COLO829 (cell line): ENCODE measurements at regions not wholly inside any gene's neighbourhood (a gene's known extent, or its start where the extent isn't known, plus 50 kb on each side); places are given as distances from the start of the nearest gene placed in this dataset.
"Not testable (repeated sequence)": the region's sequence is repeated elsewhere in the genome, so short reads cannot be mapped to it uniquely, and the experiment has no call there.

Experiments
- DNase-seq: peaks from one replicate; pipeline ENCODE4 v3.0.0; 2012; ENCODE audit warnings: low spot score

DNA sequence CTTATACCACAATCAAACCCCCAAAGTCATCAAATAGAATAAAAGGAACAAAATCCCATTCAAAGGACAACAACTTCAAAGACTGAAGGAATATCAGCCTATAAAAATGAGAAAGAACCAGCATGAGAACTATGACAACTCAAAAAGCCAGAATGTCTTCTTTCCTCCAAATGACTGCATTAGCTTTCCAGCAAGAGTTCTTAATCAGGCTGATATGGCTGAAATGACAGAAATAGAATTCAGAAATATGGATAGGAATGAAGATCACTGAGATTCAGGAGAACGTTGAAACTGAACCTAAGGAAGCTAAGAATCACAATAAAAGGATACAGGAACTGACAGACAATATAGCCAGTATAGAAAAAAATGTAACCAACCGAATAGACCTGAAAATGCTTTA lies 109.5 kb downstream of the SINHCAF start:
- DNase-seq: no peak

GRCh38 chr12:31217356-31218130 lies 108.4 kb downstream of the SINHCAF start:
- no peak for DNase-seq

GRCh38 chr12:31218203-31219025 lies 107.5 kb downstream of the SINHCAF start:
- DNase-seq: no peak

GRCh38 chr12:31219521-31219920 lies 106.4 kb downstream of the SINHCAF start:
- no peak for DNase-seq

GRCh38 chr12:31220061-31220460 lies 105.9 kb downstream of the SINHCAF start:
- no peak for DNase-seq

GRCh38 chr12:31220633-31221550 lies 105.1 kb downstream of the SINHCAF start:
- DNase-seq: no peak

DNA sequence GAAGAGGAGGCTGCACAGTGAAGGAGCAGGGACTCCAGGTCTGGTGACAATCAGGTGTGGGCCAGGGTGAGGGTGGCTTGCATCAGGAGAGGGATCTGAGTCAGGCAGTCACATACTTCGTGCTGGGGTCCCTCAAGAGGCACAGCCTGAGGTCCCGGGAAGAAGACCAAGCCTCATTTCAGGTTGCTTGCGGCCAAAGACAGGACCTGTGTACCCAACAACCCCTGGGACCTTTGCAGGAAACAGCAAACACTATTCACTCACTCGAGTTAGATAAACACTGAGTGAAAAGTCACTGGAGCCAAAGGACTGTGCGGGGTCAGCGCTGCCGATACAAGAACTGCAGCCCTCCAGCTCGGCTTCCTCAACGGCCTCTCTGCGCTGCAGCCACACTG lies 104.4 kb downstream of the SINHCAF start:
- DNase-seq: no peak

DNA sequence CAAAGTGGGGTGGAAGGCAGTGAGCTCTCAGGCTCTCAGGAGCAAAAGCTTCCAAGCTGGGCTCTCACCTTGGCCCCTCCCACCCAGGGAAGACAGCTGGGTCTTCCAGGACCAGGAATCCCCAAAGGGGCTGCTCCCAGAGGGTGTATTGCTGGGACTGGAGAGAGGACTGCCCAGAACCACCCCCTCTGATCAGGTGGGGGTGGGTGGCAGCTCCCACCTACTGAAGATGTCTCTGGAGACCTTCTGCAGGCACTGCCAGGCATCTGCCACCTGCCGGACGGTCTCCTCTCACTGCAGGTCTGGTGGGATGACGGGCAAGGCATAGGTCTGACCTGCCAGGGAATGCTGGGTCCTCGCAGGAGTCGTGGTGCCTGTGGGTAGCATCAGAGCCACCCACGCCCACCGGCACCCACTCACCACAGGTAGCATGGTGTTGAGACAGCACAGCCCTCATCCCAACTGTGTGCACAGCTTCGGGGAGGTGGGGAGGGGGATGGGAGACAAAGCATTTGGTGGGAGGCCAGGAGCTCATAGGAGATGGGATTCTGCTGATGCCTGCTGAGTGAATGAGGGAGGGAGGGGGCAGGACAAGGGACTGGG lies 103.2 kb downstream of the SINHCAF start:
- no peak for DNase-seq

DNA sequence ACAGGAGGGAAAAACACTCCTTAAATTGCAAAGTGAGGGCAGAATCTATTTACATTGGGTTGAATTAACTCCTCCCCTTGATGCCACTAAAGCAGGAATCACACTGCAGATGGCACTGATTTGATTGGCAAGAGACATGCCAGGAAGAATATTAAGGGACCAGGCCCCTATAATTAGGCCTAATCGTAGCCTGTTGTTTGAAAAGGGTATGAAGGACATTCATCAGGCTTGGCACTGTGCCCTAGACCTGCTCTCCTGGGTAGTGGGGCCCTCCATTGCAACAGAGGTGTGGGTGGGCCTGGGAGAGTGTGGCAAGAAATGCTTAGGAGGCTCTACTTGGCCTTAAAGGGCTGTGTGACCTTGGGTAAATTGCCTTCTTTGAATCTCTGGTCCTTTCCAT lies 102.3 kb downstream of the SINHCAF start:
- DNase-seq: not testable (repeated sequence)

DNA sequence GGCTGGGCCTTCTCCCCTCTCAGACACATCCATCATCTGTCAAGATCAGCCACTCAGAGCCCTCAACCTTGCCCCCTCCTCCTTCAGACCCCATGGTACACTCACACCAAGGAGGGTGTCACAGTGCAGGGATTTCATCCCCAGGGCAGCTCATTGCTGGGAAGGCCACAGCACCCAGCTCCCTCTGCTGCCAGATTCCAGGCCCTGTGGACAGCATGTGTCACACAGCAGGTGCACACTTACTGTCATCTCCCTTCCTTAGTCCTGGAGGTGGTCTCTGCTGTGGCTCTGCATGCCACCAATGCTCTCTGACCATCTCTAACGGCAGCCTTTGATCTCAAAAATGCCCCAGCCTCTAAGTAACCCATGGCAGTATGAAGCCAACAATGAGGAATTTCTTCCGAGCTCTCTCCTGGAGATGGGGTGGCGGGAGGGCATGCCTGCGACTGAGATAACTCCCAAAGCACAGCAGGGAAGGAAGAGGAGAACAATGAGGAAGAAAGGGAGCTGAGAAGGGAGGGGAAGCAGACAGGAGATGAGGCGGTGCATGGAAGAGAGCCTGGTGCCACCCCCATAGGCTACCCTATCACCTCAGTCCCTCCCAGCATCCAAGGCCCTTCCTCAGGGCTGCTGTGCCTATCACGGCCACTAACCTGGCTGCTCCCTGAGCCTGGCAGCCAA lies 101.0 kb downstream of the SINHCAF start:
- DNase-seq: no peak

DNA sequence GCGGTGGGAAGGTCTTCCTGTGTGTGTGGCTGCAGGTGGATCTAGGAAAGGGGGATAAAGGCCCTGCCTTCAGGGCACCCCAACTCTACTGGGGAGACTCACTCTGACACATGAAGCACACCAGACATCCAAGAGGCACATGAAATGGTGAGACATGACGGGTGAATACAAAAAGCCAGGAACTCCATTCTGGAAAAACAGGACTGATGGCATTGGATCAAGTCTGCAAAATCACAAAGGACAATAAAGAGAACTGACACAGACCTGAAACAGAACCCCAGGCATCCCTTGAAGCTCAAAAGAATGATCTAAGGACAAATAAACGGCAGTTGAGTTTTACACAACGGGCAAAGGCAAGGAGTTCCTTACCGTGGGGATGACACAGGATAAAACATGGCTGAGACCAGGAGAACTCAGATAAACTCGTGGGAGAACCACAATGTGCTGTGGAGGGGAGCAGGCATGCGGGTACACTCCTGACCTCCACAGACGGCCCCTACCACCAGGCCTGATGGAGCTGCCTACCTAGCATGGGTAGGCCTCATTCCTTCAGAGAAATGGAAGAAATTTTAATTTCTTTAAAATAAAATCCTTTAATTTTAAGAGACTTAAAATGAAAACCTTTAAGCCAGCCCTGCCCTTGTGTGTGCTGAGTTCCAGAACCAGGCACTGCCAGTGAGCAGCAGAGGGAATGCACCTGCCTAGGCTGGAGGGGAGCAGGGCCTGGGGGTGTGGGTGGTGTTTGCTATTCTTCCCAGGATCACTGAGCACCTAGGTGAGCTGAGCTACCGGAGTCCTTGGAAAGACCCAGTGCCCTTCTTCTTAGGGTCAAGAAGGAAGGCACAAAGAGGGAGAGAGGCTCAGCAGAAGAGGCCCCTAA lies 100.1 kb downstream of the SINHCAF start:
- DNase-seq: no peak

- no peak for DNase-seq
These were observed 99.3 kb downstream of the SINHCAF start for GRCh38 chr12:31226639-31227038.

DNA sequence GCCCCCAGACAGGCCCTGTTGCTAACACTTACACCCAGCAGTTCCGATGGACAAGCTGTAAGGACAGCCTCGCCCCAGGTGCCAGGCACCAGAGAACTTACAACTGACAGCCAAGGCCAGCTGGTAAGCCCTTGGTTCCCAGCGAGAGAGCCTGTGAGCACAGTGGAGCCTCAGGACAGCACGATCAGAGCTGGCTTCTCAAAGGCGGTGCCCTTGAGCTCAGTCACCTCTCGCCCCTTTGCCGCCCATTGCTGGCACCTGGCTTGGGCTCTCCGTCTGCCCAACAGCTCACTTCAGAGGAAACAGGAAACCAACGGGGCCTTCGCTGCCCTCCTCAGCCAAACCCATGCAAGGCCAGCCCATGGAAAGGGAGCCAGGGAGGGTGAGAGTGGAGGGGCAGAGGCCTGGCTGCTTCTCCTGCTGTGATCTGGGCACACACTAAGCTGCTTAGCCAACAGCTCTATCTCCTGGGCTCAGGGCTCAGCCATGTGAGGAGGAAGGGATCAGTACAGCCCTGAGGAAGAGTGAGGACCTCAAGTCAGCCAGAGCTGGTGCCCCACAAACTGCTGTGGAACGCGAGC lies 98.5 kb downstream of the SINHCAF start:
- DNase-seq: no peak

DNA sequence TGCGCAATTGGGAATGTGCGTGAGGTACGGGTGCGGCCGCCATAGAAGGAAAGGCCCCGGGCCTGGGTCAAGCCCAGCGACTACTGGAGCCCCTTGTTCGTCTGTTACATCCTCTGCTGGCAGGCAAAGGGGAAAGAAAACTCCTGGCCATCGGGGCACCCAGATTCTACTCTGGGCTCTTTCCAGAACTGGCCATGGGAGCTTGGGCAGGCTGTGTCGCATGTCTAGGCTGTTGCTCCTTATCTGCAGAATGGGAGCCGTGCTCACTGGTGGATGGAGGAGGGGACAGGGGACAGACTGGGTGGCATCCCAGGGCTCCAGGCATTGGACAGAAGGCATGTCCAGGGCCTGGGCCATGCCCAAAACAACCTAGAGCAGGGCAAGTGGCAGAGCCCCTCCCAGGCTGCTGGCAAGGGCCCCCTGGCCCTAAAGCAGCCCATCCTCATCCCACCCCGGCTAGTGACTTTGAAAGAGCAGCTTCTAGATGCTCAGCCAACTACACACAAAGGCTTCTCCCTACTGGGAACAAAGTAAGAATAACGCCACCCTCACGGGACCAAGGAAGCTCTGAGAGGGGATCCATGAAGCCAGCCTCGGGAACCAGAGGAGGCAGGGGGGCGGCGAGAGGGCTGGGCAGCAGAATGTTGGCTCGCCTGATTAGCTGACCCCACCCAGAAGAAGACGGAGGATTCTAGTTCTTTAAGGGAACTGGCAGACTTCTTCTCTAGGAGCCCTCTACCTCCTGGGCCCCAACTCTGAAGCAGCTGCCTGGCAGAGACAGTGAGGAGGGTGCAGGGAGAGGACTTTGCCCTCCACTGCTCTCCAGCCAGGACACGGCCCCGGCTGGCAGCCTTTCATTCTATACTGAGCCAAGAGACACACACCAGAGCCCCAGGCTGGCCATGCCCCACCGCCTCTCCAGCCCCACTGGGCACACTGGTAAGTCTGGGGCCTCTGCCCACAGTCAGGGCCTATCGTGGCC lies 96.8 kb downstream of the SINHCAF start:
- no peak for DNase-seq

GRCh38 chr12:31230004-31230403 lies 95.9 kb downstream of the SINHCAF start:
- DNase-seq: no peak
